HFFc6 (cell line): ENCODE measurements at regions not wholly inside any gene's neighbourhood (a gene's known extent, or its start where the extent isn't known, plus 50 kb on each side); places are given as distances from the start of the nearest gene placed in this dataset.

Source experiments
- DNase-seq: peaks from one replicate; pipeline ENCODE4 v3.0.0-alpha.2; 2018
- H3K27ac Mint-ChIP-seq: 2 replicates; pipeline ENCODE4 v1.8.0; 2020; ENCODE audit warnings: mild to moderate bottlenecking, mixed read lengths
- H3K27me3 Mint-ChIP-seq: 2 replicates; pipeline ENCODE4 v1.8.0; 2021; ENCODE audit warnings: mild to moderate bottlenecking, moderate library complexity, mixed read lengths; ENCODE audit not compliant: insufficient read depth
- H3K36me3 Mint-ChIP-seq: 2 replicates; pipeline ENCODE4 v1.8.0; 2021; ENCODE audit warnings: low read depth, mixed read lengths
- H3K4me1 Mint-ChIP-seq: 2 replicates; pipeline ENCODE4 v1.8.0; 2020; ENCODE audit warnings: low read depth, mixed read lengths
- H3K4me3 Mint-ChIP-seq: 2 replicates; pipeline ENCODE4 v1.8.0; 2020; ENCODE audit warnings: mild to moderate bottlenecking, moderate library complexity, mixed read lengths
- H3K9me3 Mint-ChIP-seq: 2 replicates; pipeline ENCODE4 v1.8.0; 2020; ENCODE audit warnings: mild to moderate bottlenecking, mixed read lengths
- TF ChIP-seq, protein P1 (sequence below): fragments of 200-600 bp; sonication (generic); IDR thresholded peaks from 2 replicates; pipeline ENCODE4 v1.5.0; 2021; ENCODE audit warnings: antibody characterized with exemption, mild to moderate bottlenecking

- Mint-ChIP-seq H3K27me3 (no peaks in the 10 kb centered on the region), H3K4me3 (no peak overlapping the region), H3K4me1 (no peaks in the 10 kb centered on the region), H3K27ac (no peak overlapping the region), H3K9me3 (peaks cover 58% of the 10 kb centered on the region), H3K36me3 (peaks cover 4% of the 10 kb centered on the region; the same call in 1 of the 2 replicates)
- DNase-seq, result no peak
- TF ChIP-seq, protein P1, sequence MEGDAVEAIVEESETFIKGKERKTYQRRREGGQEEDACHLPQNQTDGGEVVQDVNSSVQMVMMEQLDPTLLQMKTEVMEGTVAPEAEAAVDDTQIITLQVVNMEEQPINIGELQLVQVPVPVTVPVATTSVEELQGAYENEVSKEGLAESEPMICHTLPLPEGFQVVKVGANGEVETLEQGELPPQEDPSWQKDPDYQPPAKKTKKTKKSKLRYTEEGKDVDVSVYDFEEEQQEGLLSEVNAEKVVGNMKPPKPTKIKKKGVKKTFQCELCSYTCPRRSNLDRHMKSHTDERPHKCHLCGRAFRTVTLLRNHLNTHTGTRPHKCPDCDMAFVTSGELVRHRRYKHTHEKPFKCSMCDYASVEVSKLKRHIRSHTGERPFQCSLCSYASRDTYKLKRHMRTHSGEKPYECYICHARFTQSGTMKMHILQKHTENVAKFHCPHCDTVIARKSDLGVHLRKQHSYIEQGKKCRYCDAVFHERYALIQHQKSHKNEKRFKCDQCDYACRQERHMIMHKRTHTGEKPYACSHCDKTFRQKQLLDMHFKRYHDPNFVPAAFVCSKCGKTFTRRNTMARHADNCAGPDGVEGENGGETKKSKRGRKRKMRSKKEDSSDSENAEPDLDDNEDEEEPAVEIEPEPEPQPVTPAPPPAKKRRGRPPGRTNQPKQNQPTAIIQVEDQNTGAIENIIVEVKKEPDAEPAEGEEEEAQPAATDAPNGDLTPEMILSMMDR, result no peak
Observed at GRCh38 chr3:18886331-18886730, 262.0 kb upstream of the KCNH8 start.

GRCh38 chr3:18885612-18886011, 262.7 kb upstream of the KCNH8 start:
- H3K4me1 Mint-ChIP-seq, result no peaks in the 10 kb centered on the region
- peaks cover 4% of the 10 kb centered on the region; the same call in 1 of the 2 replicates for H3K36me3 Mint-ChIP-seq
- DNase-seq, result no peak
- TF ChIP-seq, protein P1, result no peak
- H3K9me3 Mint-ChIP-seq, result peaks cover 59% of the 10 kb centered on the region
- no peak overlapping the region for H3K27ac Mint-ChIP-seq
- H3K27me3 Mint-ChIP-seq, result no peaks in the 10 kb centered on the region
- H3K4me3 Mint-ChIP-seq, result no peak overlapping the region

GRCh38 chr3:18883571-18883970, 264.7 kb upstream of the KCNH8 start:
- Mint-ChIP-seq H3K27ac (no peak overlapping the region), H3K9me3 (peaks cover 64% of the 10 kb centered on the region), H3K36me3 (peaks cover 4% of the 10 kb centered on the region; the same call in 1 of the 2 replicates), H3K4me1 (no peaks in the 10 kb centered on the region), H3K4me3 (no peak overlapping the region), H3K27me3 (no peaks in the 10 kb centered on the region)
- TF ChIP-seq, protein P1, result no peak
- DNase-seq, result no peak

- H3K27me3 Mint-ChIP-seq, result no peaks in the 10 kb centered on the region
- no peaks in the 10 kb centered on the region for H3K4me1 Mint-ChIP-seq
- peaks cover 41% of the 10 kb centered on the region for H3K9me3 Mint-ChIP-seq
- TF ChIP-seq, protein P1, result no peak
- no peaks in the 10 kb centered on the region for H3K36me3 Mint-ChIP-seq
- no peak overlapping the region for H3K27ac Mint-ChIP-seq
- no peak overlapping the region for H3K4me3 Mint-ChIP-seq
- no peak for DNase-seq
Observed at GRCh38 chr3:18880691-18881090, 267.6 kb upstream of the KCNH8 start.

- Mint-ChIP-seq H3K4me1 (no peaks in the 10 kb centered on the region), H3K4me3 (no peak overlapping the region), H3K9me3 (peaks cover 22% of the 10 kb centered on the region), H3K27me3 (no peaks in the 10 kb centered on the region; the same call in 1 of the 2 replicates), H3K27ac (no peak overlapping the region), H3K36me3 (no peaks in the 10 kb centered on the region)
- TF ChIP-seq, protein P1, result peak; percentile 24
- no peak for DNase-seq
Observed at GRCh38 chr3:18872466-18872865, 275.8 kb upstream of the KCNH8 start.

DNA sequence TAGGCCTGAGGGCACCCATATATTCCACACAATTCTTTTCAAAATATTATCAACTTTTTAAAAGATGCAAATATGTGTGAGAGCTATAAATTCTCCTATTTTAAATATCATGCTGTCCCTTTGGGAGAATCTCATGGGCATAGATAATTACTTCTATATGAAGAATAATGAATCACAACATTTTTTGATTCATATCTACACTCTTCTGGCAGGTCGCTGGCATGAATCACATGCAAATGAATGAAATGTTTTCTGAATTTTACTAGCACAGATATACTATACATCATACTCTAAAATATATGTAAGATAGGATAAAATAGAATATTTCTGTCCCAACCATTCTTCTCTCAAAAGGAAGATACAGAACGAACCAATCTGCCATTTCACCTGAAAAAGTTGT, 277.7 kb upstream of the KCNH8 start:
- H3K9me3 Mint-ChIP-seq, result peaks cover 29% of the 10 kb centered on the region
- H3K4me1 Mint-ChIP-seq, result no peaks in the 10 kb centered on the region
- no peaks in the 10 kb centered on the region; the same call in 1 of the 2 replicates for H3K27me3 Mint-ChIP-seq
- no peaks in the 10 kb centered on the region for H3K36me3 Mint-ChIP-seq
- no peak for DNase-seq
- no peak overlapping the region for H3K27ac Mint-ChIP-seq
- TF ChIP-seq, protein P1, result no peak
- no peak overlapping the region for H3K4me3 Mint-ChIP-seq
